ENCODE measurements at regions not wholly inside any gene's neighbourhood (a gene's known extent, or its start where the extent isn't known, plus 50 kb on each side); places are given as distances from the start of the nearest gene placed in this dataset.

DNA sequence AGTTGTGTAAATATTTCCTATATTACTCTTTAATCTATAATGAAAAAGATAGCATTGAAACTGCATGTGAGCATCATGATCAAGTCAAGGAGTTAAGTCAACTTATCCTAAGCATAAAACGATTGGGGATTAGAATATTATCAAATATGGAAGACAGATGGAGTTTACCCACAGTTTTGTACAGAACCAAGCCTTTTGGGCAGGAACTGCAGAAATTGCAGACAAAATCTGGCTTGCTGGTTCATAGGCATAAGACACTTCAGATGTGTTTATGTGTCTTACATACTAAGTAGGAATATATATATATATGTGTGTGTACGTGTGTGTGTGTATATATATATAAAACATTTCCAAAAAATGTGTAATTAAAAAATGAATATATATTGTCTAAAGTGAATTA lies 375.4 kb upstream of the TPK1 start:
- Histone ChIP-seq H4K20me1 (ENCODE audit: insufficient read depth, low read length) (no peaks in the 10 kb centered on the region), H3K36me3 (ENCODE audit: insufficient read depth, low read length) (no peaks in the 10 kb centered on the region), H3K4me3 (ENCODE audit: low read depth, low read length, poor library complexity, severe bottlenecking) (no peak overlapping the region), H3K9ac (ENCODE audit: low read length) (no peak overlapping the region), H3K4me1 (ENCODE audit: insufficient read depth, low read length, severe bottlenecking) (no peaks in the 10 kb centered on the region), H3F3A (ENCODE audit: insufficient read depth, low read length) (no peaks in the 10 kb centered on the region), H2AFZ (ENCODE audit: low read length) (no peak overlapping the region), H3K27me3 (ENCODE audit: insufficient read depth, low read length) (0 out of 2 replicates have a peak, but pooled peaks cover 5% of the 10 kb centered on the region), H3K27ac (ENCODE audit: low read depth, low read length, poor library complexity, severe bottlenecking) (no peak overlapping the region), H3K9me3 (ENCODE audit: low read length) (no peaks in the 10 kb centered on the region; the same call in 1 of the 2 replicates), H3K9me2 (ENCODE audit: low read depth, low read length) (no peaks in the 10 kb centered on the region), H3K4me2 (ENCODE audit: low read length) (no peak overlapping the region), H3K79me2 (ENCODE audit: insufficient read depth, low read length) (no peaks in the 10 kb centered on the region)
- TF ChIP-seq EZH2 (IDR thresholded peaks at IDR 0.05; ENCODE audit: borderline replicate concordance, low read length), result no peak
- TF ChIP-seq, protein P1, sequence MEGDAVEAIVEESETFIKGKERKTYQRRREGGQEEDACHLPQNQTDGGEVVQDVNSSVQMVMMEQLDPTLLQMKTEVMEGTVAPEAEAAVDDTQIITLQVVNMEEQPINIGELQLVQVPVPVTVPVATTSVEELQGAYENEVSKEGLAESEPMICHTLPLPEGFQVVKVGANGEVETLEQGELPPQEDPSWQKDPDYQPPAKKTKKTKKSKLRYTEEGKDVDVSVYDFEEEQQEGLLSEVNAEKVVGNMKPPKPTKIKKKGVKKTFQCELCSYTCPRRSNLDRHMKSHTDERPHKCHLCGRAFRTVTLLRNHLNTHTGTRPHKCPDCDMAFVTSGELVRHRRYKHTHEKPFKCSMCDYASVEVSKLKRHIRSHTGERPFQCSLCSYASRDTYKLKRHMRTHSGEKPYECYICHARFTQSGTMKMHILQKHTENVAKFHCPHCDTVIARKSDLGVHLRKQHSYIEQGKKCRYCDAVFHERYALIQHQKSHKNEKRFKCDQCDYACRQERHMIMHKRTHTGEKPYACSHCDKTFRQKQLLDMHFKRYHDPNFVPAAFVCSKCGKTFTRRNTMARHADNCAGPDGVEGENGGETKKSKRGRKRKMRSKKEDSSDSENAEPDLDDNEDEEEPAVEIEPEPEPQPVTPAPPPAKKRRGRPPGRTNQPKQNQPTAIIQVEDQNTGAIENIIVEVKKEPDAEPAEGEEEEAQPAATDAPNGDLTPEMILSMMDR (IDR thresholded peaks at IDR 0.05; ENCODE audit: low read length), result no peak

DNA sequence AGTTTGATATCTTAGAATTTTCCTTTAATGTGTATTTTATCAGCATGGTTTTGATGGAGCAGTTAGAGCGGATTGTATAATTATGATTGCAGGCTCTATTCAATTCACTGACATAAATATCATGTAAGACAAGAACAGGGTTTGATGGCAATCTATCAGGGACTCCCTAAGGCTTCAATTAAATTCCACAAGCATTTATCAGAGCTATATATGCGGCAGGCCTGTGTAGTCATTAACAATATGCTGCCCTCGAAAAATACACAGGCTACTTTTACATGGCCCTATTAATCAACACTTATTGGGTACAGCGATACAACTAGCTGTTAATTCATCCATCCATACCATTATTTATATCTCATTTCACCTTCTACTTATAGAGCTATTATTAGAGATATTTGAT lies 358.1 kb upstream of the TPK1 start:
- Histone ChIP-seq H2AFZ (ENCODE audit: low read length) (no peak overlapping the region), H3K9ac (ENCODE audit: low read length) (no peak overlapping the region), H3K4me3 (ENCODE audit: low read depth, low read length, poor library complexity, severe bottlenecking) (no peak overlapping the region), H3K9me3 (ENCODE audit: low read length) (no peaks in the 10 kb centered on the region), H3K27ac (ENCODE audit: low read depth, low read length, poor library complexity, severe bottlenecking) (no peak overlapping the region), H3K4me1 (ENCODE audit: insufficient read depth, low read length, severe bottlenecking) (no peaks in the 10 kb centered on the region), H4K20me1 (ENCODE audit: insufficient read depth, low read length) (no peaks in the 10 kb centered on the region), H3K79me2 (ENCODE audit: insufficient read depth, low read length) (no peaks in the 10 kb centered on the region), H3K27me3 (ENCODE audit: insufficient read depth, low read length) (no peaks in the 10 kb centered on the region), H3K9me2 (ENCODE audit: low read depth, low read length) (no peaks in the 10 kb centered on the region), H3K36me3 (ENCODE audit: insufficient read depth, low read length) (no peaks in the 10 kb centered on the region), H3K4me2 (ENCODE audit: low read length) (no peak overlapping the region), H3F3A (ENCODE audit: insufficient read depth, low read length) (no peaks in the 10 kb centered on the region)
- TF ChIP-seq, protein P1 (IDR thresholded peaks at IDR 0.05; ENCODE audit: low read length), result no peak
- TF ChIP-seq EZH2 (IDR thresholded peaks at IDR 0.05; ENCODE audit: borderline replicate concordance, low read length), result no peak

DNA sequence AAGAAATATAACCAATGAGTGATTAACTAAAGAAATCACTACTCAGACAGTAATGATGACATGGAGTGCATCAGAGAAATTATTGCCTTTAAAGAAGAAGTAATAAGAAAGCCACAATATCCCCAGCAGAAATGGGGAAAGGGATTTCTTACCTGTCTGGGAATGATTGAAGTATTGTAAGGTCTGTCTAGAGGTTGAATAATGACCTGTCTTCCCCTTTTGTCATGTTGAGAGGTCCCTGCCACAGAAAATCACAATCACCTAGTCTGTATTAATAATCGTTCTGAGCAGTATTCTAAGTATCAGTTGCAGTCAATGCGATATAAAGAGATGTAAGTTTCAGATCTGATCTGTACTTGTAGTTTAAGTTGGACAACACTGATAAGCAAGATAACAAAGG lies 349.1 kb upstream of the TPK1 start:
- no peaks in the 10 kb centered on the region for H3K4me1 ChIP-seq (ENCODE audit: insufficient read depth, low read length, severe bottlenecking)
- no peak overlapping the region for H3K4me2 ChIP-seq (ENCODE audit: low read length)
- no peaks in the 10 kb centered on the region for H3K79me2 ChIP-seq (ENCODE audit: insufficient read depth, low read length)
- no peak overlapping the region for H2AFZ ChIP-seq (ENCODE audit: low read length)
- no peaks in the 10 kb centered on the region for H4K20me1 ChIP-seq (ENCODE audit: insufficient read depth, low read length)
- no peak overlapping the region for H3K4me3 ChIP-seq (ENCODE audit: low read depth, low read length, poor library complexity, severe bottlenecking)
- TF ChIP-seq EZH2 (IDR thresholded peaks at IDR 0.05; ENCODE audit: borderline replicate concordance, low read length), result no peak
- TF ChIP-seq, protein P1 (IDR thresholded peaks at IDR 0.05; ENCODE audit: low read length), result no peak
- H3K9me2 ChIP-seq (ENCODE audit: low read depth, low read length), result no peaks in the 10 kb centered on the region
- no peaks in the 10 kb centered on the region for H3K27me3 ChIP-seq (ENCODE audit: insufficient read depth, low read length)
- no peaks in the 10 kb centered on the region for H3F3A ChIP-seq (ENCODE audit: insufficient read depth, low read length)
- no peak overlapping the region for H3K27ac ChIP-seq (ENCODE audit: low read depth, low read length, poor library complexity, severe bottlenecking)
- H3K9ac ChIP-seq (ENCODE audit: low read length), result no peak overlapping the region
- no peaks in the 10 kb centered on the region for H3K36me3 ChIP-seq (ENCODE audit: insufficient read depth, low read length)
- H3K9me3 ChIP-seq (ENCODE audit: low read length), result no peaks in the 10 kb centered on the region

All from OCI-LY1 (cell line).